ENCODE measurements at regions not wholly inside any gene's neighbourhood (a gene's known extent, or its start where the extent isn't known, plus 50 kb on each side); places are given as distances from the start of the nearest gene placed in this dataset.
"Not testable (repeated sequence)": the region's sequence is repeated elsewhere in the genome, so short reads cannot be mapped to it uniquely, and the experiment has no call there.

DNA sequence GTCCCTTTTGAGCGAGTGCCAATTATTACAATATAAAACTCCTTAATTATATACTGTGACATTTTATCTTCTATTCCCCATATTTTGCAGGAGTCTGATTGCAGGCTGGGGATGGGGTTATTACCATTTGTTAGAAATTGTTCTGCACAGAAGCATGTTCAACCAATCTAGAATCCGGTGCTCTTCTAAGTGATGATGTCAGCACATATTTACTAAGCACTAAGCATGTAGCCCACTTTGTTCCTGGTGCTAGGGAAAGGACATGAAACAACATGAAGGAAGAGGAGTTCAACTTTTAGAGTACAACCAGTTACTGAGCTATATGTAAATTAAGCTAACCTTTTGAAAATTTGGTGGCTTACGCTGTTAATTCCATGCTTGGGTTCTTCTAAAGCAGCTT lies 52.8 kb upstream of the IL1RAPL2 start:
- no peak for ATAC-seq (ENCODE audit: low read depth)

DNA sequence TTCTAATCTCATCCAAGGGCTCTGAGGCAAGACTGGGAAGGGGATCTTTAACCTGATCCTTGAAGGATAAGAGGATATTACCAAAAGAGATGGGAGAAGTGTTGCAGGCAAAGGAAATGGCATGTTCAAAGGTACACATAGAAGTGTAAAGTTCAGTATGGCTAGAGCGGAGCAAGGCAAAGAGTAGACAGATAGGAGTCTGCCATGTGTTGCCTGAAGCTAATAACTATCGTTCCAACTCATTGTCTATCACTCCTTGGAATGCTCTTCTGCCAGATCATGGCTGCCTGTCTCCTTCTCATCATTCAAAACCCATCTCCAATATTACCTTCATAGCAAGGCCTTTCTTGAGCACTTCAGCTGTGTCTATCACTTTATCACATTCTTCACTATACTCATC lies 55.2 kb upstream of the IL1RAPL2 start:
- H3K27ac Mint-ChIP-seq: no peak overlapping the region
- no peaks in the 10 kb centered on the region for H3K27me3 Mint-ChIP-seq
- POLR2A ChIA-PET: no interaction called here
- no peak overlapping the region for H3K4me3 Mint-ChIP-seq
- no peaks in the 10 kb centered on the region for H3K4me1 Mint-ChIP-seq
- DNase-seq (no peak), ATAC-seq (ENCODE audit: low read depth) (no peak)
- no peaks in the 10 kb centered on the region for H3K36me3 Mint-ChIP-seq
- no peaks in the 10 kb centered on the region for H3K9me3 Mint-ChIP-seq

More for the DNA sequence above, 52.8 kb upstream of the IL1RAPL2 start:
- Mint-ChIP-seq H3K27me3 (no peaks in the 10 kb centered on the region), H3K4me3 (no peak overlapping the region), H3K36me3 (no peaks in the 10 kb centered on the region), H3K9me3 (no peaks in the 10 kb centered on the region), H3K27ac (no peak overlapping the region), H3K4me1 (no peaks in the 10 kb centered on the region)
- no peak for DNase-seq
- POLR2A ChIA-PET: no interaction called here

DNA sequence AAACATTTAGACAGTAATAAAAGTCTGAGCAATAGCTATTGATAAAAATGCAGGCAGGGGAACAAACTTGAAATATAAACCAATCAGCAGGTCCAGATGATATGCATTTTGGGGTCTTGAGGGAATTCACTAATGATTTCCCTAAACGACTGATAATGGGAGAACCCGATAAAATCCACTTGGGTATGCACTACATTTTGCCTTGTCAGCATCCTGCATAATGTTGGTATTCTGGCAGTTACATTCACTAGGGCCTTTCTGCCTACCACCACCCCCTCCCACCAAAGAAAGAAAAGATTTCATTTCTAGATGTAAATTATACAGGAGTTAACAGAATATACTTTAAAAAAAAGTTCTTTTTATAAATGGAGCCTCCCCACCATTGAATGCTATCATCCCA lies 63.5 kb upstream of the IL1RAPL2 start:
- DNase-seq (no peak), ATAC-seq (ENCODE audit: low read depth) (no peak)
- POLR2A ChIA-PET: no interaction called here
- no peaks in the 10 kb centered on the region for H3K9me3 Mint-ChIP-seq
- H3K4me3 Mint-ChIP-seq: no peak overlapping the region
- no peaks in the 10 kb centered on the region for H3K36me3 Mint-ChIP-seq
- no peak overlapping the region for H3K27ac Mint-ChIP-seq
- H3K4me1 Mint-ChIP-seq: no peaks in the 10 kb centered on the region
- peaks cover 2% of the 10 kb centered on the region for H3K27me3 Mint-ChIP-seq

DNA sequence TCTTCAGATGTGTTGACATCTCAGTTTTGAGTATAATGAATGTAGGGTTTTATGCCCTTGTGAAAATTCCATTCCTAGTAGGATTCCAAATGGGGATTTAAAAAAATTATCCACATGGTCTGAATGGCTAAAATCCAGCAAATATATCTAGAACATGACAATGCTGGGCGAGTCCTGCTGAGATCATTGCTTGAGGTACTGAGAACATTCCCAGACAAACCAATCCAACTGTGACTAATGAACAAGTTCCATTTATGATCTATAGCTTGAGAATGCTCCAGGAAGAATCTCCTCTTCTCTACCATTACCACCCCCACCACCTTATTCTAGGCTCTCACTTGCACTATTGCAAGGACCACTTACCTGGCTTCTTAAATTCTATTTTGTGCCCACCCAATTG lies 77.2 kb upstream of the IL1RAPL2 start:
- no peak overlapping the region for H3K4me3 Mint-ChIP-seq
- POLR2A ChIA-PET: no interaction called here
- no peak for DNase-seq
- no peaks in the 10 kb centered on the region for H3K9me3 Mint-ChIP-seq
- no peaks in the 10 kb centered on the region for H3K27me3 Mint-ChIP-seq
- H3K27ac Mint-ChIP-seq: no peak overlapping the region
- H3K36me3 Mint-ChIP-seq: no peaks in the 10 kb centered on the region
- no peak for ATAC-seq (ENCODE audit: low read depth)
- no peaks in the 10 kb centered on the region for H3K4me1 Mint-ChIP-seq

DNA sequence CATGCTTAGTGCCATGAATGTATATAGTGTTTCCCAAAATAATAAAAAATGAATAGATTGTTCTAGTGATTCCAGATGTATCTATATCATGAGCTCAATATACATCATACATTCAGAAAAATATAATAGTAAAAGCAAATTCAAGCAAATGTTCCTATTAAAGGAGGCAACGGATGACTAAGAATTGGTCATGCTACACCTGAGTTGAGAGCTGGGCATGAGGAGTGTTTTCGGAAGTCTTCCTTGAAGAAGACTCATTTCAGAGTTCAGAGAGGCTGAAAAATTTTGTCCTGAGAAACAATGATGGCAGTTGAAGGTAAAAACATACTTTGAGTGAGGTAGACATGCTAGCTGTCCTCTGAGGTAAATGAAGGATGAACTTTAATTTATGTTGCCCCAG lies 79.3 kb upstream of the IL1RAPL2 start:
- POLR2A ChIA-PET: no interaction called here
- Mint-ChIP-seq H3K4me1 (no peaks in the 10 kb centered on the region), H3K36me3 (no peaks in the 10 kb centered on the region), H3K27ac (no peak overlapping the region), H3K4me3 (no peak overlapping the region), H3K27me3 (no peaks in the 10 kb centered on the region), H3K9me3 (no peaks in the 10 kb centered on the region)
- DNase-seq (no peak), ATAC-seq (ENCODE audit: low read depth) (no peak)

DNA sequence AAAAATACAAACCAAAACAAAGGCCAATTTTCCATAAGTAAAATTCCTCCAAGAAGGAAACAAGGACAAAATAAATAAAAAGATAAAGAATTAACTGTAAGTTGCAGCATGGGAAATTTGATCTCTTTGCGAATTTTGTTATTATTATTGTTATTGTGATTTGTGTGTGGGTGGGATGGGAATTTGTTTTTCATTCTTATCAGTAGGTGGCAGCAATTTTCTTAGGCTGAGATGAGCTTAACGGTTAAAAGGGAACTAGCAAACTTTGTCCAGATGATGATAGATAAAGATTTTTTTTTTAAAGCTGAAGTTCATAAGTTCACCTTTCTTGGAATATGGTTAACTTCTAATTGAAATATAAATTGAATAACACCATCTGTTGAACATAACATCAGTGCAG lies 83.2 kb upstream of the IL1RAPL2 start:
- no peaks in the 10 kb centered on the region for H3K9me3 Mint-ChIP-seq
- ATAC-seq (ENCODE audit: low read depth): no peak
- no peak overlapping the region for H3K27ac Mint-ChIP-seq
- no peak overlapping the region for H3K4me3 Mint-ChIP-seq
- no peak for DNase-seq
- peaks cover 2% of the 10 kb centered on the region for H3K27me3 Mint-ChIP-seq
- POLR2A ChIA-PET: no interaction called here
- no peaks in the 10 kb centered on the region for H3K36me3 Mint-ChIP-seq
- no peaks in the 10 kb centered on the region for H3K4me1 Mint-ChIP-seq

DNA sequence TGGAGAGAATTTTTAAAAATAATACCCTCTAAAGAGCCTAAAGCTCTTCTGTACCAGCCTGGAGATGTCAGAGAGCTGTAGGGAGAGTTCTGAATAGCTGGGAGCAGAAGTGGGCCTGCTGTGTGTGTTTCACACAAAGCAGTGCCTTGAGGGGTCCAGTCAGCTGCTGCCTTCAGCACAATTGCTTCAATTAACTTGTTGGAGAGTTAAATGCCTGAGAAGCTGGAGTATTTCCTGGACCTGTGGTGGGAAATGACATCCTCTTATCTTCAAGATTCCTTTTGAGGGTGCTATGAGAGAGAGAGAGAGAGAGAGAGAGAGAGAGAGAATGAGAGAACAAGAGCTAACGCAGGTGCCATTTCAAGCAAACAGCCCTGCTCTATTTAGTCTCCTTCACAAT lies 96.2 kb upstream of the IL1RAPL2 start:
- no peak overlapping the region for H3K27ac Mint-ChIP-seq
- no peaks in the 10 kb centered on the region for H3K9me3 Mint-ChIP-seq
- no peaks in the 10 kb centered on the region for H3K36me3 Mint-ChIP-seq
- POLR2A ChIA-PET: no interaction called here
- H3K4me3 Mint-ChIP-seq: no peak overlapping the region
- ATAC-seq (ENCODE audit: low read depth) (no peak), DNase-seq (no peak)
- H3K27me3 Mint-ChIP-seq: no peaks in the 10 kb centered on the region
- no peaks in the 10 kb centered on the region for H3K4me1 Mint-ChIP-seq

DNA sequence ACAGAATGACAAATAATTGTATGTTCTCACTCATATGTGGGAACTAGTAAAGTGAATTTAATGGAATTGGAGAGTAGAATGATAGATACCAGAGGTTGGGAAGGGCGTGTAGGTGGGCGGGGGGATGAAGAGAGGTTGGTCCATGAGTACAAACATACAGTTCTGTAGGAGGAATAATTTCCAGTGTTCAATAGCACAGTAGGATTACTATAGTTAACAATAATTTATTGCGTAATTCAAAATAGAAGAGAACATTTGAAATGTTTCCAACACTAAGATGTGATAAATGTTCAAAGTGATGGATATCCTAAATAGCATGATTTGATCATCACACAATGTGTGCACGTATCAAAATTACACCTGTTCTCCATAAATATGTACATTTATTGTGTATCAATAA lies 106.2 kb upstream of the IL1RAPL2 start:
- DNase-seq: no peak
- Mint-ChIP-seq H3K36me3 (no peaks in the 10 kb centered on the region), H3K27me3 (no peaks in the 10 kb centered on the region), H3K9me3 (no peaks in the 10 kb centered on the region), H3K4me3 (no peak overlapping the region), H3K4me1 (no peaks in the 10 kb centered on the region), H3K27ac (no peak overlapping the region)
- POLR2A ChIA-PET: no interaction called here
- no peak for ATAC-seq (ENCODE audit: low read depth)

DNA sequence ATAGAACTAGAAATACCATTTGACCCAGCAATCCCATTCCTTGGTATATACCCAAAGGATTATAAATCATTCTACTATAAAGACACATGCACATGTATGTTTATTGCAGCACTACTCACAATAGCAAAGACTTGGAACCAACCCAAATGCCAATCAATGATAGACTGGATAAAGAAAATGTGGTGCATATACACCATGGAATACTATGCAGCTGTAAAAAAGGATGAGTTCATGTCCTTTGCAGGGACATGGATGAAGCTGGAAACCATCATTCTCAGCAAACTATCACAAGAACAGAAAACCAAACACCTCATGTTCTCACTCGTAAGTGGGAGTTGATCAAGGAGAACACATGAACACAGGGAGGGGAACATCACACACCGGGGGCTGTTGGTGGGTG lies 108.9 kb upstream of the IL1RAPL2 start:
- H3K36me3 Mint-ChIP-seq; H3K4me1 Mint-ChIP-seq; DNase-seq; H3K4me3 Mint-ChIP-seq; H3K9me3 Mint-ChIP-seq; POLR2A ChIA-PET; H3K27ac Mint-ChIP-seq; H3K27me3 Mint-ChIP-seq; ATAC-seq (ENCODE audit: low read depth): not testable (repeated sequence)

DNA sequence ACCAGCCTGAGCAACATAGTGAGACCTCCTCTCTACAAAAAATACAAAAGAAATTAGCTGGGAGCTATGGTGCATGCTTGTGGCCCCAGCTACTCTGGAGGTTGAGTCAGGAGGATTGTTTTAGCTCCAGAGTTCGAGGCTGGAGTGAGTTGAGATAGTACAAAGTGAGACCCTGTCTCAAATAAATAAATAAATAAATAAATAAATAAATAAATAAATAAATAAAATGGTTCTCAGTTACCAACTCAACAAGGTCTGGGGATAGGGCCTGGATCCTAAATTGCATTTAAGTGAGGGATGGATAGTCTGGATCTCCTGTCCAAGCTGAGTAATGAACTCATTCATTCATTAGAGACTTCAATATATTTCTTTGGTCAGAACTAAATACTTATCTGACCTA lies 115.7 kb upstream of the IL1RAPL2 start:
- ATAC-seq (ENCODE audit: low read depth): no peak
- POLR2A ChIA-PET: no interaction called here
- Mint-ChIP-seq H3K4me3 (no peak overlapping the region), H3K36me3 (no peaks in the 10 kb centered on the region), H3K9me3 (no peaks in the 10 kb centered on the region), H3K27ac (no peak overlapping the region), H3K4me1 (no peaks in the 10 kb centered on the region), H3K27me3 (no peaks in the 10 kb centered on the region)
- DNase-seq: no peak

DNA sequence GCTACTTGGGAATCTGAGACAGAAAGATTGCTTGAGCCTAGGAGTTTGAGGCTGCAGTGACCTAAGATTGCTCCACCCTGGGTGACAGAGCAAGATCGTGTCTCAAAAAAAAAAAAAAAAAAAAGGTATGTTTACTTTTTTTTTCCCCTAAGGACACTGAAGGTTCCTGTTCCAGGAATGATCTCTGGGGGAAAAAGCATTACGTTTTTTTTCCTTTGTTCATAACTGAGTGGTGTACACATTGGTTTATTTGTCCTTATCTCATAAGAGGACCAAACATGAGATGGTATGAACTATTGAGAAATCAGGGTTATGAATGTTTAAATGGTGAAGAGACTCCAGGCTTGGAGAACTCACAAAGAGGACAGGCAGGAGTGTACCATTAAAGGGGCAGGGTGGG lies 120.4 kb upstream of the IL1RAPL2 start:
- ATAC-seq (ENCODE audit: low read depth): no peak
- Mint-ChIP-seq H3K9me3 (no peaks in the 10 kb centered on the region), H3K27ac (no peak overlapping the region), H3K4me3 (no peak overlapping the region), H3K4me1 (no peaks in the 10 kb centered on the region), H3K36me3 (no peaks in the 10 kb centered on the region), H3K27me3 (no peaks in the 10 kb centered on the region)
- POLR2A ChIA-PET: no interaction called here
- DNase-seq: no peak

DNA sequence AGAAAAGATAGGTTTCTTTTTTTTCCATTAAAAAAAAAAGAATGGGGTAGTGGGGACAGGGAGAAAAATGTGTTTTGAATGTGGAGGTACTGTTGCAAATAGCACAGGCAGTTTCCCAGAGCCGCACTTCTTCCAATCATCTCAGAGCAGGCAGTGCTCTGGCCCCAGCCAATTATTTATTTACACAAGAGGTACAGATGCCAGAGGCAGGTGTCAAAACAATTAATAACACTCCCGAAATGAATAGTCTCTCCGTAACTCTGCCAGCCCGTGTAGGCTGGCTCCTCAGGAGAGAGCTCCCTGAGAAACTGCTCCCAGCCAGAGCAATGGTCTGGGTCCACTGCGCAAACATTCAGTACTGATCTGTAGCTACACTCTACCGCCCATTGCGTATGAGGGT lies 130.8 kb upstream of the IL1RAPL2 start:
- POLR2A ChIA-PET: no interaction called here
- Mint-ChIP-seq H3K27ac (no peak overlapping the region), H3K27me3 (no peaks in the 10 kb centered on the region), H3K4me3 (no peak overlapping the region), H3K9me3 (no peaks in the 10 kb centered on the region), H3K4me1 (no peaks in the 10 kb centered on the region), H3K36me3 (no peaks in the 10 kb centered on the region)
- no peak for ATAC-seq (ENCODE audit: low read depth)
- no peak for DNase-seq

DNA sequence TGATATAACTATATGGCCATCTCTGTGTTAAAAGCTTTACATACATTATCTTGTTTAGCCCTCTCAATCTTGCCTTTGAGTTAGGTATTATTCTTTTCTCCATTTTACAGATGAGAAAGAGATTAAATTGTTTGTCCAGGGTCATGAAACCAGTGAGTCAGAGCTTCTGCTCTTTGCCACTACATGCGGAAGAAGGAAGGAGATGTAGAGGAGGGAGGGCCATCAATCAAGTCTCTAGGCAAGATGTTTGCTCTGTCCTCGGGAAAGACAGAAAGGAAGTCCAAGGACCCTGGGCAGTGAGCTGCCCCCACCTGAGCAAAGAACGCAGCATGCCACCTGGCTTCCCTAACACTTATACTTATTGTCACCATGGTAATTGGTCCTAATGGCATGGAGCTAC lies 133.7 kb upstream of the IL1RAPL2 start:
- H3K36me3 Mint-ChIP-seq: no peaks in the 10 kb centered on the region
- ATAC-seq (ENCODE audit: low read depth): no peak
- H3K9me3 Mint-ChIP-seq: no peaks in the 10 kb centered on the region
- no peaks in the 10 kb centered on the region for H3K4me1 Mint-ChIP-seq
- no peaks in the 10 kb centered on the region for H3K27me3 Mint-ChIP-seq
- H3K27ac Mint-ChIP-seq: no peak overlapping the region
- POLR2A ChIA-PET: no interaction called here
- DNase-seq: no peak
- H3K4me3 Mint-ChIP-seq: no peak overlapping the region

DNA sequence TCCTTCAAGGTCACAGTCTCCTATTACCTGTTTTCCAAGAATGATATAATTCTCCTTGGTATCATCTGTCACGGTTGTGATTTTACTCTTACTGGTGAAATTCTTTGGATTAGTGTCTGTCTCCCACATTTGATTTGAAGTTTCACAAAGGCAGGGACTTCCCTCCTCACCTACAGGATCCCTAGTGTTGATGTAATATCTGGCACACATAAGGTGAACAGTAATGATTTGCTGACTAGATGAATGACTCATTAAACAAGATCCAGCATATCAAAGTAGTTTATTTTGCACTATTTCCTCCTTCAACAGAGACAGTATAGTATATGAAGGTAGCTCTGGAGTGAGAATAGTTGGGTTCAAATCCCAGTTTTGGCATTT lies 135.3 kb upstream of the IL1RAPL2 start:
- H3K4me3 Mint-ChIP-seq: no peak overlapping the region
- POLR2A ChIA-PET: no interaction called here
- DNase-seq (no peak), ATAC-seq (ENCODE audit: low read depth) (no peak)
- no peaks in the 10 kb centered on the region for H3K36me3 Mint-ChIP-seq
- peaks cover 1% of the 10 kb centered on the region for H3K27me3 Mint-ChIP-seq
- no peak overlapping the region for H3K27ac Mint-ChIP-seq
- H3K4me1 Mint-ChIP-seq: no peaks in the 10 kb centered on the region
- no peaks in the 10 kb centered on the region for H3K9me3 Mint-ChIP-seq

DNA sequence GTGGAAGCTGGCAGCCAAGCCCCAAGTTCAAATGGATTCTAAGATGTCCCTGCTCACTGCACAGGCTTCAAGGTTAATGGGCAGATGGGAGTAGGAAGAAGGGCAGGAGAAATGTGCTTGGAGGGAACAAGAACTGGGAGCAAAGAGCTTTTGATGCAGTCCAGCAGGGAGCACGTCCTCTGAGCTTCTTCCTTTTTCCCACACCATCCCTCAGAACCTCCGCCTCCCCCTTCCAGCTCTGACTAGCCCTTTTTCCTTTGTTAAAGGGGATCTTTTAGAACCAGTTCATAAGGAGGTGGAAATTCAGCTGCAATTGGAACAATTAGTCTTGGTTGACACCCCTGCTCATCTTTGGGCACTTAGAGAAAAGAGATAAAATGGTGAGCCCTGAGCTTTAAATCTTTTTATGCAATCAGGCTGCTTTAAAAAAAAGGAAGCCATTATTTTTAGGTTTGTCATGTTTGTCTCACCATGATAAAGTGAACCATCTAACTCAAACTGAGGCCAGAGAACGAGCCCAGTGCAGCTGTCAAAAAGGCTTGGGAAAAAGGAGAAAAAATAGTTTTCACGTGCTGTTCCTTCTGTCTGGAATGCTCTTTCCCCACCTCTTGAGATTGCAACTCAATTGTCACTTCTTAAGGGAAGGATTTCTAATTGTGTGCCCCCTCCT lies 135.8 kb upstream of the IL1RAPL2 start:
- POLR2A ChIA-PET: no interaction called here
- ATAC-seq (ENCODE audit: low read depth) (no peak), DNase-seq (no peak)
- no peaks in the 10 kb centered on the region for H3K4me1 Mint-ChIP-seq
- no peaks in the 10 kb centered on the region for H3K9me3 Mint-ChIP-seq
- no peak overlapping the region for H3K27ac Mint-ChIP-seq
- peaks cover 1% of the 10 kb centered on the region for H3K27me3 Mint-ChIP-seq
- H3K36me3 Mint-ChIP-seq: no peaks in the 10 kb centered on the region
- no peak overlapping the region for H3K4me3 Mint-ChIP-seq
